ENCODE measurements at regions not wholly inside any gene's neighbourhood (a gene's known extent, or its start where the extent isn't known, plus 50 kb on each side); places are given as distances from the start of the nearest gene placed in this dataset.
"Not testable (repeated sequence)": the region's sequence is repeated elsewhere in the genome, so short reads cannot be mapped to it uniquely, and the experiment has no call there.

- no peak for DNase-seq (ENCODE audit: low spot score)
Measured at GRCh38 chrX:27404366-27404765, 58.8 kb downstream of the PPP4R3C start.

- DNase-seq (ENCODE audit: low spot score) = no peak
Measured at GRCh38 chrX:27399146-27399456, 64.0 kb downstream of the PPP4R3C start.

GRCh38 chrX:27391623-27392022, 71.5 kb downstream of the PPP4R3C start:
- no peak for DNase-seq (ENCODE audit: low spot score)

- DNase-seq (ENCODE audit: low spot score) = no peak
Measured at GRCh38 chrX:27381419-27381818, 81.7 kb downstream of the PPP4R3C start.

GRCh38 chrX:27380163-27380845, 82.8 kb downstream of the PPP4R3C start:
- DNase-seq (ENCODE audit: low spot score) = no peak

GRCh38 chrX:27354021-27354420, 109.1 kb downstream of the PPP4R3C start:
- no peak for DNase-seq (ENCODE audit: low spot score)

GRCh38 chrX:27350476-27350875, 112.7 kb downstream of the PPP4R3C start:
- DNase-seq (ENCODE audit: low spot score) = no peak

GRCh38 chrX:27336466-27337091, 126.6 kb downstream of the PPP4R3C start:
- peak; percentile 46 for DNase-seq (ENCODE audit: low spot score)

GRCh38 chrX:27321632-27322031, 141.5 kb downstream of the PPP4R3C start:
- DNase-seq (ENCODE audit: low spot score) = no peak

- no peak for DNase-seq (ENCODE audit: low spot score)
Measured at GRCh38 chrX:27309406-27309805, 153.7 kb downstream of the PPP4R3C start.

- no peak for DNase-seq (ENCODE audit: low spot score)
Measured at GRCh38 chrX:27307546-27307945, 155.6 kb downstream of the PPP4R3C start.

GRCh38 chrX:27292552-27292951, 170.6 kb downstream of the PPP4R3C start:
- not testable (repeated sequence) for DNase-seq (ENCODE audit: low spot score)

GRCh38 chrX:27276751-27277150, 186.4 kb downstream of the PPP4R3C start:
- no peak for DNase-seq (ENCODE audit: low spot score)

- DNase-seq (ENCODE audit: low spot score) = no peak
Measured at GRCh38 chrX:27254656-27255055, 208.5 kb downstream of the PPP4R3C start.

- no peak for DNase-seq (ENCODE audit: low spot score)
Measured at GRCh38 chrX:27251369-27251768, 211.8 kb downstream of the PPP4R3C start.

GRCh38 chrX:27242581-27242980, 220.6 kb downstream of the PPP4R3C start:
- no peak for DNase-seq (ENCODE audit: low spot score)

- no peak for DNase-seq (ENCODE audit: low spot score)
Measured at GRCh38 chrX:27241981-27242380, 221.2 kb downstream of the PPP4R3C start.

- DNase-seq (ENCODE audit: low spot score) = not testable (repeated sequence)
Measured at GRCh38 chrX:27240042-27240441, 223.1 kb downstream of the PPP4R3C start.

GRCh38 chrX:27236681-27237080, 226.5 kb downstream of the PPP4R3C start:
- DNase-seq (ENCODE audit: low spot score) = no peak

GRCh38 chrX:27229721-27230120, 233.4 kb downstream of the PPP4R3C start:
- no peak for DNase-seq (ENCODE audit: low spot score)

GRCh38 chrX:27222661-27223060, 240.5 kb downstream of the PPP4R3C start:
- DNase-seq (ENCODE audit: low spot score) = no peak

- DNase-seq (ENCODE audit: low spot score) = peak; percentile 52
Measured at GRCh38 chrX:27186671-27187070, 276.5 kb downstream of the PPP4R3C start.

- DNase-seq (ENCODE audit: low spot score) = no peak
Measured at GRCh38 chrX:27163236-27163635, 299.9 kb downstream of the PPP4R3C start.

GRCh38 chrX:27162496-27162895, 300.6 kb downstream of the PPP4R3C start:
- no peak for DNase-seq (ENCODE audit: low spot score)

All from activated CD4-positive, alpha-beta T cell treated with anti-CD3 and anti-CD28 coated beads, Interleukin-2, Interleukin-4, amounts not matched to agents 100 ng/mL and 50 ng/mL, durations not matched to agents 16 hours and 8 hours (primary cell).